ENCODE measurements at regions not wholly inside any gene's neighbourhood (a gene's known extent, or its start where the extent isn't known, plus 50 kb on each side); places are given as distances from the start of the nearest gene placed in this dataset.

DNA sequence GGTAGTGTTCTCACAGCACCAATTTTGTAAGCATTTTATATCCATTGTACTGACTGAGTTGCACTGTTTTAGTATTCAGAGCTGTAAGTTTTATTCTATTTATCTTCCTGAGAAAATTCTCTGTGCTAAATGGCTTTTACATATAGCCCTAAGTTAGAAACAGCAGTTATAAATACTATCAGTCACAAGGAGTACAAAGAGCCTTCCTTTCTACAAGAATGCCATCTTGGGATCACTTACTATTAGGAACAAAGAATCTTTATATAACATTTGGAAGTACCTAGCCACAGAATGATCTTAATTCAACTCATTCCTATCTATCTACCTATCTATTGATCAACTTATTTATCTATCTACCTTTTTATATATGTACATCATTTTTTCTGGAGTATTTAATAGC is 423.9 kb upstream of the RGS18 start:
- no peaks in the 10 kb centered on the region for H3K27me3 ChIP-seq
- no peaks in the 10 kb centered on the region for H3K4me1 ChIP-seq (ENCODE audit: insufficient read depth)
- H3K36me3 ChIP-seq (replicated peaks; ENCODE audit: insufficient read depth, low read depth) = no peaks in the 10 kb centered on the region
- H3K4me2 ChIP-seq = no peak overlapping the region
- H3K9me3 ChIP-seq (ENCODE audit: low read depth) = no peaks in the 10 kb centered on the region
- no peaks in the 10 kb centered on the region for H4K20me1 ChIP-seq (ENCODE audit: insufficient read depth, poor library complexity, severe bottlenecking)
- H3K79me2 ChIP-seq = no peaks in the 10 kb centered on the region
- DNase-seq (ENCODE audit: low spot score) = no peak
- TF ChIP-seq EZH2 (IDR thresholded peaks at IDR 0.05; ENCODE audit: borderline replicate concordance) (no peak), EZH2phosphoT487 (IDR thresholded peaks at IDR 0.05; ENCODE audit: low read depth, severe bottlenecking, unreplicated experiment) (no peak)
- TF ChIP-seq, protein P1, sequence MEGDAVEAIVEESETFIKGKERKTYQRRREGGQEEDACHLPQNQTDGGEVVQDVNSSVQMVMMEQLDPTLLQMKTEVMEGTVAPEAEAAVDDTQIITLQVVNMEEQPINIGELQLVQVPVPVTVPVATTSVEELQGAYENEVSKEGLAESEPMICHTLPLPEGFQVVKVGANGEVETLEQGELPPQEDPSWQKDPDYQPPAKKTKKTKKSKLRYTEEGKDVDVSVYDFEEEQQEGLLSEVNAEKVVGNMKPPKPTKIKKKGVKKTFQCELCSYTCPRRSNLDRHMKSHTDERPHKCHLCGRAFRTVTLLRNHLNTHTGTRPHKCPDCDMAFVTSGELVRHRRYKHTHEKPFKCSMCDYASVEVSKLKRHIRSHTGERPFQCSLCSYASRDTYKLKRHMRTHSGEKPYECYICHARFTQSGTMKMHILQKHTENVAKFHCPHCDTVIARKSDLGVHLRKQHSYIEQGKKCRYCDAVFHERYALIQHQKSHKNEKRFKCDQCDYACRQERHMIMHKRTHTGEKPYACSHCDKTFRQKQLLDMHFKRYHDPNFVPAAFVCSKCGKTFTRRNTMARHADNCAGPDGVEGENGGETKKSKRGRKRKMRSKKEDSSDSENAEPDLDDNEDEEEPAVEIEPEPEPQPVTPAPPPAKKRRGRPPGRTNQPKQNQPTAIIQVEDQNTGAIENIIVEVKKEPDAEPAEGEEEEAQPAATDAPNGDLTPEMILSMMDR (IDR thresholded peaks at IDR 0.05; ENCODE audit: poor library complexity) = no peak
- H3K27ac ChIP-seq = no peak overlapping the region
- H3K4me3 ChIP-seq = no peak overlapping the region
- no peaks in the 10 kb centered on the region for H3K9me2 ChIP-seq (replicated peaks; ENCODE audit: insufficient read depth)
- H2AFZ ChIP-seq = no peak overlapping the region

DNA sequence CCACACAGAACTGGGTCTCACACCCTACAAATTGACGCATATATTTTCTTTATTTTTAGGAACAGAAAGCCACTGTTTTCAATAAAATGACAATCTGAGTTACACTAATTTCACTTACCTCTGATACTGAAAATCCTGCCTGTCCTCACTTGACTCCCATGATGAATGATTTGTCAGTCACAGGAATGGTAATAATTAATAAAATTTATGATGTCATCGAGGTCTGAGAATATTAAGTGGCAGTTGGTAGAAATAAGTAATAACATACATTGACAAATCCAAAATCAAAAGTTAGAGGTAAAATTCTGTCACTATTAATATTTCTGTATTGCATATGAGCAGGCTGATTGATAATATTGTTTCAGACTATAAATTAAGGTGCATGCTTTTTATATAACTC is 418.7 kb upstream of the RGS18 start:
- DNase-seq (ENCODE audit: low spot score) = no peak
- no peak overlapping the region for H3K4me2 ChIP-seq
- TF ChIP-seq EZH2 (IDR thresholded peaks at IDR 0.05; ENCODE audit: borderline replicate concordance) = no peak
- TF ChIP-seq, protein P1 (IDR thresholded peaks at IDR 0.05; ENCODE audit: poor library complexity) = no peak
- TF ChIP-seq EZH2phosphoT487 (IDR thresholded peaks at IDR 0.05; ENCODE audit: low read depth, severe bottlenecking, unreplicated experiment) = no peak

DNA sequence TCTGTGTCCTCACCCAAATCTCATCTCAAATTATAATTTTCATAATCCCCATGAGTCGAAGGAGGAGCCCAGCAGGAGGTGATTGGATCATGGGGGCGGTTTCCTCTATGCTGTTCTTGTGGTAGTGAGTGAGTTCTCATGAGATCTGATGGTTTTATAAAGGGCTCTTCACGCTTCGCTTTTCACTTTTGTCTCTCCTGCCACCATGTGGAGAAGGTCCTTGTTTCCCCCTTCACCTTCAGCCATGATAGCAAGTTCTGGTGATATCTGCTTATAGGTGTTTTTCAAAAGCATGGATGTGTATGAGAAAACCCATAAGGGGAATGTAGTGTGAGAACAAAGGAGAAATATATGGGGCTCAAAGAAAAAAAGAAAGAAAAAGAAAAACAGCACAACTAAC is 405.9 kb upstream of the RGS18 start:
- Histone ChIP-seq H3K9me3 (ENCODE audit: low read depth) (no peaks in the 10 kb centered on the region), H3K36me3 (replicated peaks; ENCODE audit: insufficient read depth, low read depth) (no peaks in the 10 kb centered on the region), H3K4me3 (no peak overlapping the region), H3K27me3 (no peaks in the 10 kb centered on the region), H3K27ac (no peak overlapping the region), H4K20me1 (ENCODE audit: insufficient read depth, poor library complexity, severe bottlenecking) (no peaks in the 10 kb centered on the region), H3K79me2 (no peaks in the 10 kb centered on the region), H3K9me2 (replicated peaks; ENCODE audit: insufficient read depth) (no peaks in the 10 kb centered on the region), H2AFZ (no peak overlapping the region), H3K4me1 (ENCODE audit: insufficient read depth) (no peaks in the 10 kb centered on the region), H3K4me2 (no peak overlapping the region)
- DNase-seq (ENCODE audit: low spot score) = no peak
- TF ChIP-seq EZH2phosphoT487 (IDR thresholded peaks at IDR 0.05; ENCODE audit: low read depth, severe bottlenecking, unreplicated experiment) = no peak
- TF ChIP-seq, protein P1 (IDR thresholded peaks at IDR 0.05; ENCODE audit: poor library complexity) = no peak
- TF ChIP-seq EZH2 (IDR thresholded peaks at IDR 0.05; ENCODE audit: borderline replicate concordance) = no peak
- 93% methylated on average over 4 of the region's 4 CpGs for WGBS (ENCODE audit: low lambda C conversion rate, missing lambda C conversion rate)

More for the DNA sequence above, 418.7 kb upstream of the RGS18 start:
- Histone ChIP-seq H3K4me3 (no peak overlapping the region), H3K9me2 (replicated peaks; ENCODE audit: insufficient read depth) (no peaks in the 10 kb centered on the region), H3K9me3 (ENCODE audit: low read depth) (no peaks in the 10 kb centered on the region), H3K27ac (no peak overlapping the region), H3K4me1 (ENCODE audit: insufficient read depth) (no peaks in the 10 kb centered on the region), H3K79me2 (no peaks in the 10 kb centered on the region), H2AFZ (no peak overlapping the region), H3K27me3 (no peaks in the 10 kb centered on the region), H4K20me1 (ENCODE audit: insufficient read depth, poor library complexity, severe bottlenecking) (no peaks in the 10 kb centered on the region), H3K36me3 (replicated peaks; ENCODE audit: insufficient read depth, low read depth) (no peaks in the 10 kb centered on the region)
- 92% methylated on average over 2 of the region's 2 CpGs for WGBS (ENCODE audit: low lambda C conversion rate, missing lambda C conversion rate)

DNA sequence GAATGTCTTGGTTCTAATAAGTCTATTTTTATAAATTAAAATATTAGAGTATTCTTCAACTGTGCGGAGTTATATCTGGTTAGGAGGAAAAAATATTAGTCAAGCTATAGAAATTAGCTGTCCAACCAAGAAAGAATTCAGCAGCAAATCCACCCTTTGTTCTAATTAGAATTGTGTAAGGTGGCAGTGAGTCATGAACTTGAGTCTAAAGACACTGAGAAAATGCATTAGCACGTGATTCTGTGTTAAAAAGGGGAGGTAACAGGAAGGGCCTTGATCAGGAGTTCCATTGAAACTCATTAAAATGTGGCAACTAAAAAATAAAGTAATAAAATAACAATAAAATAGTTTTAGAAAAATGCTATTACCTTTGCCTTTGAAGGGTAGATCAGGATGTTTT is 398.2 kb upstream of the RGS18 start:
- TF ChIP-seq EZH2phosphoT487 (IDR thresholded peaks at IDR 0.05; ENCODE audit: low read depth, severe bottlenecking, unreplicated experiment) (no peak), EZH2 (IDR thresholded peaks at IDR 0.05; ENCODE audit: borderline replicate concordance) (no peak)
- TF ChIP-seq, protein P1 (IDR thresholded peaks at IDR 0.05; ENCODE audit: poor library complexity) = no peak
- Histone ChIP-seq H3K27ac (no peak overlapping the region), H3K79me2 (no peaks in the 10 kb centered on the region), H3K4me1 (ENCODE audit: insufficient read depth) (no peaks in the 10 kb centered on the region), H4K20me1 (ENCODE audit: insufficient read depth, poor library complexity, severe bottlenecking) (no peaks in the 10 kb centered on the region), H3K4me3 (no peak overlapping the region), H3K36me3 (replicated peaks; ENCODE audit: insufficient read depth, low read depth) (no peaks in the 10 kb centered on the region), H2AFZ (no peak overlapping the region), H3K9me2 (replicated peaks; ENCODE audit: insufficient read depth) (no peaks in the 10 kb centered on the region), H3K27me3 (no peaks in the 10 kb centered on the region), H3K9me3 (ENCODE audit: low read depth) (no peaks in the 10 kb centered on the region), H3K4me2 (no peak overlapping the region)
- 64% methylated on average over 2 of the region's 2 CpGs for WGBS (ENCODE audit: low lambda C conversion rate, missing lambda C conversion rate)
- DNase-seq (ENCODE audit: low spot score) = no peak
